OCI-LY3 (cell line): ENCODE measurements at regions not wholly inside any gene's neighbourhood (a gene's known extent, or its start where the extent isn't known, plus 50 kb on each side); places are given as distances from the start of the nearest gene placed in this dataset.

ENCODE experiments used
- H2AFZ ChIP-seq: fragments of 200-600, 300-600 bp; shearing (Covaris generic); 2 replicates; pipeline ENCODE4 v1.6.0; 2014; ENCODE audit warnings: antibody characterized with exemption, low read depth, low read length
- H3K27ac ChIP-seq: fragments of 200-600, 300-600 bp; sonication (generic); 2 replicates; pipeline ENCODE4 v1.5.1; 2014; ENCODE audit warnings: mild to moderate bottlenecking, low read length, moderate library complexity, mixed read lengths
- H3K27me3 ChIP-seq: fragments of 200-600, 300-600 bp; sonication (generic); 2 replicates; pipeline ENCODE4 v1.6.1; 2014; ENCODE audit warnings: low read depth, low read length, mixed read lengths
- H3K36me3 ChIP-seq: fragments of 200-600, 300-600 bp; sonication (generic); replicated peaks from 2 replicates; pipeline ENCODE3; 2014; ENCODE audit warnings: low read depth, low read length, mixed read lengths
- H3K4me1 ChIP-seq: fragments of 300-600, 200-600 bp; sonication (generic); 2 replicates; pipeline ENCODE4 v1.6.1; 2014; ENCODE audit warnings: low read length, mixed read lengths
- H3K4me2 ChIP-seq: fragments of 200-600, 300-600 bp; sonication (generic); 2 replicates; pipeline ENCODE4 v1.6.1; 2014; ENCODE audit warnings: low read length, mixed read lengths
- H3K4me3 ChIP-seq: fragments of 300-600, 200-600 bp; sonication (generic); 2 replicates; pipeline ENCODE4 v1.5.1; 2014; ENCODE audit warnings: antibody characterized with exemption, mild to moderate bottlenecking, low read length, moderate library complexity
- H3K79me2 ChIP-seq: fragments of 300-600, 200-600 bp; shearing (Covaris generic); 2 replicates; pipeline ENCODE4 v1.6.1; 2014; ENCODE audit warnings: mild to moderate bottlenecking, low read length, mixed read lengths
- H3K9ac ChIP-seq: fragments of 300-600, 200-600 bp; shearing (Covaris generic); 2 replicates; pipeline ENCODE4 v1.6.0; 2014; ENCODE audit warnings: mild to moderate bottlenecking, low read length, moderate library complexity
- H3K9me3 ChIP-seq: fragments of 200-600, 300-600 bp; shearing (Covaris generic); 2 replicates; pipeline ENCODE4 v1.6.1; 2014; ENCODE audit warnings: low read length, mixed read lengths; ENCODE audit not compliant: insufficient read depth
- H4K20me1 ChIP-seq: fragments of 200-600, 300-600 bp; sonication (generic); 2 replicates; pipeline ENCODE4 v1.6.1; 2016; ENCODE audit warnings: low read length, mixed read lengths; ENCODE audit not compliant: insufficient read depth
- EZH2phosphoT487 ChIP-seq: fragments of 200-600 bp; shearing (Covaris generic); IDR thresholded peaks from 2 replicates; pipeline ENCODE4 v1.6.1; 2018; ENCODE audit warnings: antibody characterized with exemption, mixed run types, low read depth
- TF ChIP-seq, protein P1 (sequence below): fragments of 200-600, 300-600 bp; sonication (generic); IDR thresholded peaks from 2 replicates; pipeline ENCODE4 v1.5.1; 2014; ENCODE audit warnings: antibody characterized with exemption, low read length, low read depth

DNA sequence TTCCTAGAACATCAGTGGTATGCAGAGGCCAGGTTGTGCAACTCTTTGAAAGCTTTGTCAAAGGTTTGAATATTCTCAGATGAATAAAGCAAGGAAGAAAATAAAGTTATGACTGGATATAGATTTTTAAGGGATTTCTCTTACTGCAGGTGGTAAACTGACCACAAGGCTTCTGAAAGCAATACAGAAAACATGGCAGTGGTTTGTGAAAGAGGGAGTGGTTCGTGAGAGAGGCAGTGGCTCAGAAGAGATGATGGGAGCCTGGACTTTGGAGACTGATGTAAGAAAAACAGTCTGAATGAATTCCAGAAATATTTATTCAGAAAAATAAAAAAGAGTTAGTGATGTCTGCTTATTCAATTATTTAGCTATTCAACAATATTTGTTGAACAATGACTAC lies 380.4 kb upstream of the CTNND2 start:
- Histone ChIP-seq H4K20me1 (no peaks in the 10 kb centered on the region), H3K9ac (no peak overlapping the region), H3K9me3 (no peaks in the 10 kb centered on the region), H3K27ac (no peak overlapping the region), H2AFZ (no peak overlapping the region), H3K4me2 (no peak overlapping the region), H3K4me3 (no peak overlapping the region), H3K79me2 (no peaks in the 10 kb centered on the region), H3K36me3 (no peaks in the 10 kb centered on the region), H3K27me3 (no peaks in the 10 kb centered on the region), H3K4me1 (no peaks in the 10 kb centered on the region)
- TF ChIP-seq, protein P1, sequence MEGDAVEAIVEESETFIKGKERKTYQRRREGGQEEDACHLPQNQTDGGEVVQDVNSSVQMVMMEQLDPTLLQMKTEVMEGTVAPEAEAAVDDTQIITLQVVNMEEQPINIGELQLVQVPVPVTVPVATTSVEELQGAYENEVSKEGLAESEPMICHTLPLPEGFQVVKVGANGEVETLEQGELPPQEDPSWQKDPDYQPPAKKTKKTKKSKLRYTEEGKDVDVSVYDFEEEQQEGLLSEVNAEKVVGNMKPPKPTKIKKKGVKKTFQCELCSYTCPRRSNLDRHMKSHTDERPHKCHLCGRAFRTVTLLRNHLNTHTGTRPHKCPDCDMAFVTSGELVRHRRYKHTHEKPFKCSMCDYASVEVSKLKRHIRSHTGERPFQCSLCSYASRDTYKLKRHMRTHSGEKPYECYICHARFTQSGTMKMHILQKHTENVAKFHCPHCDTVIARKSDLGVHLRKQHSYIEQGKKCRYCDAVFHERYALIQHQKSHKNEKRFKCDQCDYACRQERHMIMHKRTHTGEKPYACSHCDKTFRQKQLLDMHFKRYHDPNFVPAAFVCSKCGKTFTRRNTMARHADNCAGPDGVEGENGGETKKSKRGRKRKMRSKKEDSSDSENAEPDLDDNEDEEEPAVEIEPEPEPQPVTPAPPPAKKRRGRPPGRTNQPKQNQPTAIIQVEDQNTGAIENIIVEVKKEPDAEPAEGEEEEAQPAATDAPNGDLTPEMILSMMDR: no peak
- no peak for TF ChIP-seq EZH2phosphoT487

DNA sequence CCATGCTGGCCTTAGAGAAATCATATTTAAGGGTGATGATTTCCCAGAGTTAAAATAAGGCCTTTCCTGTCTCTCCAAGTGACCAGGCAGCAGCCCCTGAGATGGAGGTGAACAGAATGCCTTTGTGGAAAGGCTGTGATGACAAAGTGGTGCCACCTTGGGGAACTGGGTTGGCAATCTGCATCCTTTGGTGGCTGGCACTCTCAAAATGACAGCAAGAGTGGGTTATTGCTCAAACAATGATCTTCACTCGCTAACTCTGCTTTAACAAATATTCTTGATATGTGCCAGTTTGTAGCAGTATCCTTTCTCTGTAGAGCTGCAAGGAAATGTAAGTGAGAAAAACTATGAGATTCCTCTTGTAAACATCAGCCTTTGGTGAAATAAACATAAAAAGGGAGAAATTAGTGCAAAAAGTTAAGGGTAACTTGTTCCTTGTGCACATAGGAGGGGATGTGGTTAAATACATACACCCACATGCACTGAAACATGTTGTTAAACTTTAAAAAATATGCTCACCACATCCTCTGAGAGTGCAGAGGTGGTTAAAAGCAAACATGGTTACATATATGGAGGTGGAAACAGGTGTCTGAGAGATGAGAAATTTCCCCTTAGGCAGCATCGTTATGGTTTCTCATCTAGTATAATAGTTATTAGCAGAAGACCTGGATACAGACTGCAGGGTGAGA lies 373.4 kb upstream of the CTNND2 start:
- Histone ChIP-seq H3K9me3 (no peaks in the 10 kb centered on the region), H2AFZ (no peak overlapping the region), H4K20me1 (no peaks in the 10 kb centered on the region), H3K9ac (no peak overlapping the region), H3K27me3 (no peaks in the 10 kb centered on the region), H3K4me3 (no peak overlapping the region), H3K4me1 (peaks cover 5% of the 10 kb centered on the region; the same call in 1 of the 2 replicates), H3K36me3 (no peaks in the 10 kb centered on the region), H3K4me2 (peak overlapping the region; percentile 14; the same call in 1 of the 2 replicates), H3K79me2 (no peaks in the 10 kb centered on the region), H3K27ac (no peak overlapping the region)
- TF ChIP-seq EZH2phosphoT487: no peak
- TF ChIP-seq, protein P1: no peak

DNA sequence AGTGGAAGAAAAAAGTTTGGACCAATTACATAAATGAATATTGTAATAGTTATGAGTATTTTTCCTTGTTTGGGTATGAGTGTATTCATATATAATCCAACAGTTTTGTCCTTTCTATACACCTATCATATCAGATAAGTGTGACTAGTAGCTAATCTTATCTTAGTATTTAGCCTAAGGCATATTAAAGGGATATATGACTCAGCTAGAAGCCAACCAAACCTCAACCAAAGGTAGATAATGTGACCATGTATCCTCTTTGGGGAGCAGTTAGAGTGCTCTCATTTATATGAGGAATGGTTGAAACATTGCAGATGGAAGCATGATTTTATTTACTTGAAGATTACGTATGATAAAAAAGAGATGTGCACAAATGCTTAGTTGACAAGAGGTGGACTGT lies 370.0 kb upstream of the CTNND2 start:
- Histone ChIP-seq H4K20me1 (no peaks in the 10 kb centered on the region), H3K36me3 (no peaks in the 10 kb centered on the region), H2AFZ (no peak overlapping the region), H3K79me2 (no peaks in the 10 kb centered on the region), H3K9me3 (no peaks in the 10 kb centered on the region), H3K27ac (no peak overlapping the region), H3K4me3 (no peak overlapping the region), H3K27me3 (no peaks in the 10 kb centered on the region), H3K4me1 (peaks cover 9% of the 10 kb centered on the region), H3K4me2 (no peak overlapping the region), H3K9ac (no peak overlapping the region)
- TF ChIP-seq, protein P1: no peak
- TF ChIP-seq EZH2phosphoT487: no peak

DNA sequence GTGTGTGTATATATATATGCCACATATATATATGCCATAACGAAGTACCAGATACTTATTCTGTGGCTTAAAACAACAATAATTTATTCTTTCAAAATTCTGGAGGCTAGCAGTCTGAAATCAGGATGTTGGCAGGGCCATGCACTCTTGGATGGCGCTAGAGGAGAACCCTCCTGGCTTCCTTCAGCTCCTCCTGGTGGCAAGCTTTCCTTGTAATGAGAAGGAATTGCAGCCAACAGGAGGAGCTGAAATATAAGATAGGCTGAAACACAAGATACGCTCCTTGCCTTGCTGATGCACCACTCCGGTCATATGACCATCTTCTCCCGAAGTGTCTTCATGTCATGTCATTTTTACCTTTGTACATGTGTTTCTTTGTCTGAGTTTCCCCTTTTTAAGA lies 368.1 kb upstream of the CTNND2 start:
- Histone ChIP-seq H4K20me1 (no peaks in the 10 kb centered on the region), H3K27ac (no peak overlapping the region), H3K9ac (no peak overlapping the region), H3K4me2 (no peak overlapping the region), H3K4me1 (peaks cover 4% of the 10 kb centered on the region), H3K79me2 (no peaks in the 10 kb centered on the region), H3K27me3 (no peaks in the 10 kb centered on the region), H3K4me3 (no peak overlapping the region), H2AFZ (no peak overlapping the region), H3K36me3 (no peaks in the 10 kb centered on the region), H3K9me3 (no peaks in the 10 kb centered on the region)
- TF ChIP-seq, protein P1: no peak
- no peak for TF ChIP-seq EZH2phosphoT487
